ENCODE measurements at regions not wholly inside any gene's neighbourhood (a gene's known extent, or its start where the extent isn't known, plus 50 kb on each side); places are given as distances from the start of the nearest gene placed in this dataset.

DNA sequence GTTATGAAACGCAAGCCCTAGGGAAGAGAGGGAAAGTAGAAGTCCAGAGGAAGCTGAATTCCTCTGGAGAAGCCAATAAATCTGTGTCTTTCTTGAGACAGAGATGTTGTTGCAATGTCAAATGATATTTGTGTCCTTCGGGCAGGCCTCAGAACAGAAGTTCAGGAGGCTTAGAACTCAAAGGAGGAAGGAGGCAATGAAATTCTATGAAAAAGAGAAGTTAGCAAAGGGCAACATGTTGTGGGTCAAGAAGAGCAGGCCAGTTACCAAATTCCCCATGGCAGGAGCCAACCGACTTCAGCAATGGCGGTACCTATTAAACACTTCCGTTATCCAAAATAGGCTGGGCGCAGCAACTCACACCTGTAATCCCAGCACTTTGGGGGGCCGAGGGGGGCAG, 109.0 kb upstream of the DHX40 start:
- TF ChIP-seq CTCF (IDR thresholded peaks at IDR 0.05) (no peak), POLR2A (IDR thresholded peaks at IDR 0.05) (no peak)

Measured in right lobe of liver (tissue), 4 donors.